SK-N-SH treated with all-trans-retinoic acid at 6 μM for 48 hours (cell line): ENCODE measurements at regions not wholly inside any gene's neighbourhood (a gene's known extent, or its start where the extent isn't known, plus 50 kb on each side); places are given as distances from the start of the nearest gene placed in this dataset.

Source experiments
- BACH2 ChIP-seq: fragments of 250-450 bp; sonication (Bioruptor Pico); IDR thresholded peaks from 2 replicates; pipeline ENCODE4 v1.9.0; 2021; ENCODE audit warnings: mild to moderate bottlenecking, borderline replicate concordance
- TSHZ2 ChIP-seq: fragments of 250-450 bp; sonication (Bioruptor Pico); IDR thresholded peaks from 2 replicates; pipeline ENCODE4 v1.5.0; 2020; ENCODE audit warnings: mild to moderate bottlenecking, moderate library complexity
- ZFP3 ChIP-seq: fragments of 250-450 bp; sonication (Bioruptor Pico); IDR thresholded peaks from 2 replicates; pipeline ENCODE4 v1.5.0; 2020; ENCODE audit warnings: mild to moderate bottlenecking, moderate library complexity
- ZNF565 ChIP-seq: fragments of 450-650 bp; formaldehyde crosslinking; conservative IDR thresholded peaks from 2 replicates; pipeline ENCODE4 v1.5.0; 2020; ENCODE audit warnings: low read depth, mild to moderate bottlenecking, moderate library complexity

- TF ChIP-seq TSHZ2 (CRISPR knock-in tag) (no peak), ZFP3 (CRISPR knock-in tag) (no peak), BACH2 (CRISPR knock-in tag) (no peak), ZNF565 (no peak)
Measured at GRCh38 chr3:109702976-109703375, 365.6 kb upstream of the DPPA4 start.
